GM12878 (cell line): ENCODE measurements at regions not wholly inside any gene's neighbourhood (a gene's known extent, or its start where the extent isn't known, plus 50 kb on each side); places are given as distances from the start of the nearest gene placed in this dataset.

Source experiments
- ATAC-seq: fragments of 200-7000 bp; cut with Tn5 transposase; 3 replicates; pipeline ENCODE4 v1.9.1; 2020; ENCODE audit warnings: mild to moderate bottlenecking, moderate library complexity
- BruUV-seq: library from RNA; stranded (reverse); fragments of 400-500 nt; replicated peaks from 2 replicates; lab custom pipeline; 2021; lab: Mats Ljungman, UMichigan
- CTCF ChIA-PET: fragments of 300-600 bp; sonication (Branson Sonifier 250); formaldehyde crosslinking; extraction: SDS; loops from one replicate; lab custom pipeline; 2021; ENCODE audit warnings: inconsistent platforms; lab: Yijun Ruan, JAX
- POLR2A ChIA-PET: fragments of 350-600 bp; formaldehyde crosslinking; extraction: SDS; loops from one replicate; lab custom pipeline; 2021; ENCODE audit warnings: inconsistent platforms; lab: Charles Lee
- RAD21 ChIA-PET: fragments of 300-600 bp; sonication (Branson Sonifier 250); formaldehyde crosslinking; loops from one replicate; lab custom pipeline; 2023; ENCODE audit warnings: antibody characterized with exemption; ENCODE audit not compliant: unreplicated experiment; lab: Charles Lee
- SMC1A ChIA-PET: fragments of 300-600 bp; sonication (Branson Sonifier 250); formaldehyde crosslinking; loops from one replicate; lab custom pipeline; 2023; ENCODE audit not compliant: unreplicated experiment, uncharacterized antibody; lab: Charles Lee
- DNase-seq: peaks from one replicate; pipeline ENCODE4 v3.0.0-alpha.2; 2011; ENCODE audit warnings: low read depth, low spot score
- FAIRE-seq: peaks from 3 replicates; lab custom pipeline; 2011; peaks lifted over from hg19 to GRCh38; lab: Jason Lieb, UNC
- H2AFZ ChIP-seq: 2 replicates; pipeline ENCODE4 v1.6.0; 2011; ENCODE audit warnings: low read depth, low read length, control low read depth; ENCODE audit not compliant: control insufficient read depth
- H3K27ac ChIP-seq: 2 replicates; pipeline ENCODE4 v1.5.1; 2011; ENCODE audit warnings: control low read depth; ENCODE audit not compliant: control insufficient read depth, insufficient read depth
- H3K27me3 ChIP-seq, 2 experiments: replicated peaks in 1 of 2; 2 replicates each; pipeline versions ENCODE4 v1.6.0 to v1.6.1; 2011; ENCODE audit warnings: low read length in 1 of 2; ENCODE audit not compliant: control insufficient read depth in 2 of 2, insufficient read depth in 2 of 2
- H3K36me3 ChIP-seq, 2 experiments: 2 replicates each; pipeline ENCODE4 v1.5.1; 2011; ENCODE audit warnings: low read length in 1 of 2; ENCODE audit not compliant: control insufficient read depth in 2 of 2, insufficient read depth in 2 of 2
- H3K4me1 ChIP-seq: 2 replicates; pipeline ENCODE4 v1.6.1; 2011; ENCODE audit warnings: mild to moderate bottlenecking, low read length, moderate library complexity, mixed read lengths; ENCODE audit not compliant: control insufficient read depth, insufficient read depth
- H3K4me2 ChIP-seq: 2 replicates; pipeline ENCODE4 v1.6.0; 2011; ENCODE audit warnings: control low read depth; ENCODE audit not compliant: control insufficient read depth, insufficient read depth
- H3K4me3 ChIP-seq: fragments of 200-600 bp; sonication (generic); 2 replicates; pipeline ENCODE4 v1.5.1; 2016
- H3K79me2 ChIP-seq: 2 replicates; pipeline ENCODE4 v1.6.0; 2011; ENCODE audit warnings: low read length; ENCODE audit not compliant: control insufficient read depth, insufficient read depth
- H3K9ac ChIP-seq: 2 replicates; pipeline ENCODE4 v1.8.0; 2011; ENCODE audit warnings: low read length, control low read depth, mixed read lengths; ENCODE audit not compliant: control insufficient read depth, insufficient read depth
- H3K9me3 ChIP-seq: replicated peaks from 3 replicates; pipeline ENCODE4 v1.5.1; 2011; ENCODE audit warnings: mild to moderate bottlenecking, low read length; ENCODE audit not compliant: control insufficient read depth, insufficient read depth
- H4K20me1 ChIP-seq: 2 replicates; pipeline ENCODE4 v1.6.0; 2011; ENCODE audit not compliant: control insufficient read depth, insufficient read depth
- CHD1 ChIP-seq: IDR thresholded peaks from 2 replicates; pipeline ENCODE4 v1.6.1; 2012; ENCODE audit warnings: low read depth, low read length, improper control_type of control experiment
- GATAD2B ChIP-seq: fragments of 450-650 bp; conservative IDR thresholded peaks from 2 replicates; pipeline ENCODE4 v1.6.1; 2017; ENCODE audit warnings: low read depth, mild to moderate bottlenecking, moderate library complexity
- IRF4 ChIP-seq: IDR thresholded peaks from 2 replicates; pipeline ENCODE4 v1.6.1; 2011; ENCODE audit warnings: low read depth, low read length
- NFYA ChIP-seq: IDR thresholded peaks from 2 replicates; pipeline ENCODE4 v1.6.1; 2011; ENCODE audit warnings: low read depth, mild to moderate bottlenecking, low read length, improper control_type of control experiment, borderline replicate concordance
- WGBS: methylation state at CpG from one replicate; pipeline ENCODE4 v1.1.6; 2016; ENCODE audit warnings: low lambda C conversion rate; ENCODE audit not compliant: insufficient replicate concordance, insufficient coverage; ENCODE audit errors: missing lambda C conversion rate; 5-methylcytosine and 5-hydroxymethylcytosine counted together
- in situ Hi-C: fragments of 300-500 bp; cut with MboI; formaldehyde crosslinking; loops from 9 replicates; pipeline ENCODE4 v1.14.3; 2018; ENCODE audit warnings: mixed read lengths
- intact Hi-C: fragments of 100-400 bp; cut with micrococcal nuclease; formaldehyde crosslinking; loops from one replicate; pipeline ENCODE4 v1.14.2; 2022; ENCODE audit not compliant: unreplicated experiment
- TF ChIP-seq, protein P1 (sequence below): IDR thresholded peaks from 2 replicates; pipeline ENCODE4 v1.6.1; 2012; ENCODE audit warnings: mild to moderate bottlenecking, low read depth, low read length
- TF ChIP-seq, protein P2 (sequence below): fragments of 450-650 bp; formaldehyde crosslinking; IDR thresholded peaks from 2 replicates; pipeline ENCODE4 v1.5.0; 2022; ENCODE audit warnings: mild to moderate bottlenecking, missing genetic modification characterization
- TF ChIP-seq, protein P3 (sequence below): IDR thresholded peaks from 2 replicates; pipeline ENCODE4 v1.6.1; 2012; ENCODE audit warnings: improper control_type of control experiment, low read depth, low read length; ENCODE audit not compliant: insufficient replicate concordance

DNA sequence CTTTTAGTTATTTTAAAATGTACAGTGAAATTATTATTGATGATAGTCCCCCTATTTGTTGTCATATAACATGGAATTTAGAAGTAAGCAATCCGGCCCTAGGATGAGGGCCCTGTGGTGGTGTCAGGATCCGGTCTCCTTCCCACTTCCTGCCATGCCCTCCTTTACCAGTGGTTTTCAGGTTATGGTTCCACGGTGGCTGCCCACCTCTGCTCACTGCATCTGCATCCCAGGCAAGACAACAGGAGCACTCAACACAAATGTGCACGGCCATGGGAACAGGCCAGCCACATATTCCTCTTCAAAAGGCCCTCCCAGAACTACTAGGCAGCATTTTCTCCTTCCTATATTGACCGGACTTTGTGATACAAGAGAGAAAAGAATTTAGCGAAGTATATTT, 1007.2 kb downstream of the TBC1D22A start:
- no peak for ATAC-seq
- ChIA-PET SMC1A (no interaction called here), POLR2A (no interaction called here), RAD21 (no interaction called here), CTCF (no interaction called here)
- H2AFZ ChIP-seq, result no peak overlapping the region
- H3K27ac ChIP-seq, result no peak overlapping the region
- intact Hi-C loops, result no loop called here
- H3K79me2 ChIP-seq, result no peaks in the 10 kb centered on the region
- no peak overlapping the region for H3K4me2 ChIP-seq
- no peaks in the 10 kb centered on the region; the same call in 2 of the 3 replicates for H3K9me3 ChIP-seq
- no peak overlapping the region for H3K9ac ChIP-seq
- H4K20me1 ChIP-seq, result no peaks in the 10 kb centered on the region
- TF ChIP-seq, protein P1, sequence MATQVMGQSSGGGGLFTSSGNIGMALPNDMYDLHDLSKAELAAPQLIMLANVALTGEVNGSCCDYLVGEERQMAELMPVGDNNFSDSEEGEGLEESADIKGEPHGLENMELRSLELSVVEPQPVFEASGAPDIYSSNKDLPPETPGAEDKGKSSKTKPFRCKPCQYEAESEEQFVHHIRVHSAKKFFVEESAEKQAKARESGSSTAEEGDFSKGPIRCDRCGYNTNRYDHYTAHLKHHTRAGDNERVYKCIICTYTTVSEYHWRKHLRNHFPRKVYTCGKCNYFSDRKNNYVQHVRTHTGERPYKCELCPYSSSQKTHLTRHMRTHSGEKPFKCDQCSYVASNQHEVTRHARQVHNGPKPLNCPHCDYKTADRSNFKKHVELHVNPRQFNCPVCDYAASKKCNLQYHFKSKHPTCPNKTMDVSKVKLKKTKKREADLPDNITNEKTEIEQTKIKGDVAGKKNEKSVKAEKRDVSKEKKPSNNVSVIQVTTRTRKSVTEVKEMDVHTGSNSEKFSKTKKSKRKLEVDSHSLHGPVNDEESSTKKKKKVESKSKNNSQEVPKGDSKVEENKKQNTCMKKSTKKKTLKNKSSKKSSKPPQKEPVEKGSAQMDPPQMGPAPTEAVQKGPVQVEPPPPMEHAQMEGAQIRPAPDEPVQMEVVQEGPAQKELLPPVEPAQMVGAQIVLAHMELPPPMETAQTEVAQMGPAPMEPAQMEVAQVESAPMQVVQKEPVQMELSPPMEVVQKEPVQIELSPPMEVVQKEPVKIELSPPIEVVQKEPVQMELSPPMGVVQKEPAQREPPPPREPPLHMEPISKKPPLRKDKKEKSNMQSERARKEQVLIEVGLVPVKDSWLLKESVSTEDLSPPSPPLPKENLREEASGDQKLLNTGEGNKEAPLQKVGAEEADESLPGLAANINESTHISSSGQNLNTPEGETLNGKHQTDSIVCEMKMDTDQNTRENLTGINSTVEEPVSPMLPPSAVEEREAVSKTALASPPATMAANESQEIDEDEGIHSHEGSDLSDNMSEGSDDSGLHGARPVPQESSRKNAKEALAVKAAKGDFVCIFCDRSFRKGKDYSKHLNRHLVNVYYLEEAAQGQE, result no peak
- TF ChIP-seq, protein P2, sequence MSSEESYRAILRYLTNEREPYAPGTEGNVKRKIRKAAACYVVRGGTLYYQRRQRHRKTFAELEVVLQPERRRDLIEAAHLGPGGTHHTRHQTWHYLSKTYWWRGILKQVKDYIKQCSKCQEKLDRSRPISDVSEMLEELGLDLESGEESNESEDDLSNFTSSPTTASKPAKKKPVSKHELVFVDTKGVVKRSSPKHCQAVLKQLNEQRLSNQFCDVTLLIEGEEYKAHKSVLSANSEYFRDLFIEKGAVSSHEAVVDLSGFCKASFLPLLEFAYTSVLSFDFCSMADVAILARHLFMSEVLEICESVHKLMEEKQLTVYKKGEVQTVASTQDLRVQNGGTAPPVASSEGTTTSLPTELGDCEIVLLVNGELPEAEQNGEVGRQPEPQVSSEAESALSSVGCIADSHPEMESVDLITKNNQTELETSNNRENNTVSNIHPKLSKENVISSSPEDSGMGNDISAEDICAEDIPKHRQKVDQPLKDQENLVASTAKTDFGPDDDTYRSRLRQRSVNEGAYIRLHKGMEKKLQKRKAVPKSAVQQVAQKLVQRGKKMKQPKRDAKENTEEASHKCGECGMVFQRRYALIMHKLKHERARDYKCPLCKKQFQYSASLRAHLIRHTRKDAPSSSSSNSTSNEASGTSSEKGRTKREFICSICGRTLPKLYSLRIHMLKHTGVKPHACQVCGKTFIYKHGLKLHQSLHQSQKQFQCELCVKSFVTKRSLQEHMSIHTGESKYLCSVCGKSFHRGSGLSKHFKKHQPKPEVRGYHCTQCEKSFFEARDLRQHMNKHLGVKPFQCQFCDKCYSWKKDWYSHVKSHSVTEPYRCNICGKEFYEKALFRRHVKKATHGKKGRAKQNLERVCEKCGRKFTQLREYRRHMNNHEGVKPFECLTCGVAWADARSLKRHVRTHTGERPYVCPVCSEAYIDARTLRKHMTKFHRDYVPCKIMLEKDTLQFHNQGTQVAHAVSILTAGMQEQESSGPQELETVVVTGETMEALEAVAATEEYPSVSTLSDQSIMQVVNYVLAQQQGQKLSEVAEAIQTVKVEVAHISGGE, result no peak
- TF ChIP-seq CHD1, result no peak
- no peak for TF ChIP-seq NFYA
- no peak for TF ChIP-seq IRF4
- TF ChIP-seq, protein P3, sequence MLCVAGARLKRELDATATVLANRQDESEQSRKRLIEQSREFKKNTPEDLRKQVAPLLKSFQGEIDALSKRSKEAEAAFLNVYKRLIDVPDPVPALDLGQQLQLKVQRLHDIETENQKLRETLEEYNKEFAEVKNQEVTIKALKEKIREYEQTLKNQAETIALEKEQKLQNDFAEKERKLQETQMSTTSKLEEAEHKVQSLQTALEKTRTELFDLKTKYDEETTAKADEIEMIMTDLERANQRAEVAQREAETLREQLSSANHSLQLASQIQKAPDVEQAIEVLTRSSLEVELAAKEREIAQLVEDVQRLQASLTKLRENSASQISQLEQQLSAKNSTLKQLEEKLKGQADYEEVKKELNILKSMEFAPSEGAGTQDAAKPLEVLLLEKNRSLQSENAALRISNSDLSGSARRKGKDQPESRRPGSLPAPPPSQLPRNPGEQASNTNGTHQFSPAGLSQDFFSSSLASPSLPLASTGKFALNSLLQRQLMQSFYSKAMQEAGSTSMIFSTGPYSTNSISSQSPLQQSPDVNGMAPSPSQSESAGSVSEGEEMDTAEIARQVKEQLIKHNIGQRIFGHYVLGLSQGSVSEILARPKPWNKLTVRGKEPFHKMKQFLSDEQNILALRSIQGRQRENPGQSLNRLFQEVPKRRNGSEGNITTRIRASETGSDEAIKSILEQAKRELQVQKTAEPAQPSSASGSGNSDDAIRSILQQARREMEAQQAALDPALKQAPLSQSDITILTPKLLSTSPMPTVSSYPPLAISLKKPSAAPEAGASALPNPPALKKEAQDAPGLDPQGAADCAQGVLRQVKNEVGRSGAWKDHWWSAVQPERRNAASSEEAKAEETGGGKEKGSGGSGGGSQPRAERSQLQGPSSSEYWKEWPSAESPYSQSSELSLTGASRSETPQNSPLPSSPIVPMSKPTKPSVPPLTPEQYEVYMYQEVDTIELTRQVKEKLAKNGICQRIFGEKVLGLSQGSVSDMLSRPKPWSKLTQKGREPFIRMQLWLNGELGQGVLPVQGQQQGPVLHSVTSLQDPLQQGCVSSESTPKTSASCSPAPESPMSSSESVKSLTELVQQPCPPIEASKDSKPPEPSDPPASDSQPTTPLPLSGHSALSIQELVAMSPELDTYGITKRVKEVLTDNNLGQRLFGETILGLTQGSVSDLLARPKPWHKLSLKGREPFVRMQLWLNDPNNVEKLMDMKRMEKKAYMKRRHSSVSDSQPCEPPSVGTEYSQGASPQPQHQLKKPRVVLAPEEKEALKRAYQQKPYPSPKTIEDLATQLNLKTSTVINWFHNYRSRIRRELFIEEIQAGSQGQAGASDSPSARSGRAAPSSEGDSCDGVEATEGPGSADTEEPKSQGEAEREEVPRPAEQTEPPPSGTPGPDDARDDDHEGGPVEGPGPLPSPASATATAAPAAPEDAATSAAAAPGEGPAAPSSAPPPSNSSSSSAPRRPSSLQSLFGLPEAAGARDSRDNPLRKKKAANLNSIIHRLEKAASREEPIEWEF, result no peak
- no peak for TF ChIP-seq GATAD2B
- no peaks in the 10 kb centered on the region for H3K27me3 ChIP-seq
- no peak for DNase-seq
- H3K4me1 ChIP-seq, result no peaks in the 10 kb centered on the region
- no TSS peak for BruUV-seq
- H3K4me3 ChIP-seq, result no peak overlapping the region
- in situ Hi-C loops, result no loop called here
- WGBS, result 20% methylated on average over 6 of the region's 6 CpGs
- no peaks in the 10 kb centered on the region for H3K36me3 ChIP-seq
- FAIRE-seq, result no peak
